Neural cell (in vitro differentiated cells): ENCODE measurements at regions not wholly inside any gene's neighbourhood (a gene's known extent, or its start where the extent isn't known, plus 50 kb on each side); places are given as distances from the start of the nearest gene placed in this dataset.
"Not testable (repeated sequence)": the region's sequence is repeated elsewhere in the genome, so short reads cannot be mapped to it uniquely, and the experiment has no call there.

Experiments
- H2AFZ ChIP-seq: fragments of 200-600, 300-800 bp; sonication (generic), shearing (Covaris generic); 2 replicates; pipeline ENCODE4 v1.6.0; 2014; ENCODE audit warnings: low read depth, mild to moderate bottlenecking, antibody characterized with exemption, low read length, moderate library complexity
- H3F3A ChIP-seq: fragments of 200-600 bp; shearing (Covaris generic); 2 replicates; pipeline ENCODE4 v1.6.1; 2016; ENCODE audit warnings: mild to moderate bottlenecking, moderate library complexity, mixed read lengths, antibody characterized with exemption, low read length; ENCODE audit not compliant: insufficient read depth, poor library complexity, severe bottlenecking
- H3K27ac ChIP-seq: fragments of 200-600, 300-800 bp; sonication (generic), shearing (Covaris generic); 2 replicates; pipeline ENCODE4 v1.5.1; 2014; ENCODE audit warnings: mild to moderate bottlenecking, low read length, moderate library complexity
- H3K27me3 ChIP-seq: fragments of 300-800, 200-600 bp; sonication (generic), shearing (Covaris generic); 2 replicates; pipeline ENCODE4 v1.6.0; 2014; ENCODE audit warnings: mild to moderate bottlenecking, low read depth, low read length, moderate library complexity; ENCODE audit not compliant: insufficient read depth
- H3K36me3 ChIP-seq: fragments of 300-800, 200-600 bp; sonication (generic), shearing (Covaris generic); 2 replicates; pipeline ENCODE4 v1.5.1; 2014; ENCODE audit warnings: mild to moderate bottlenecking, antibody characterized with exemption, low read length, moderate library complexity; ENCODE audit not compliant: insufficient read depth
- H3K4me2 ChIP-seq: fragments of 300-800, 200-600 bp; sonication (generic), shearing (Covaris generic); 2 replicates; pipeline ENCODE4 v1.6.0; 2014; ENCODE audit warnings: mild to moderate bottlenecking, low read length
- H3K4me3 ChIP-seq: fragments of 300-800, 200-600 bp; sonication (generic), shearing (Covaris generic); 2 replicates; pipeline ENCODE4 v1.5.1; 2014; ENCODE audit warnings: mild to moderate bottlenecking, low read length, moderate library complexity
- H3K79me2 ChIP-seq: fragments of 200-600 bp; shearing (Covaris generic); replicated peaks from 2 replicates; pipeline ENCODE4 v1.6.0; 2014; ENCODE audit warnings: mild to moderate bottlenecking, low read length, moderate library complexity; ENCODE audit not compliant: insufficient read depth
- H3K9ac ChIP-seq: fragments of 300-800, 200-600 bp; sonication (generic), shearing (Covaris generic); 2 replicates; pipeline ENCODE4 v1.6.1; 2016; ENCODE audit warnings: mild to moderate bottlenecking, low read length, mixed read lengths
- H3K9me2 ChIP-seq: fragments of 200-600 bp; shearing (Covaris generic); 2 replicates; pipeline ENCODE4 v1.6.1; 2016; ENCODE audit warnings: mild to moderate bottlenecking, low read length, mixed read lengths; ENCODE audit not compliant: insufficient read depth
- H3K9me3 ChIP-seq: fragments of 200-600, 300-800 bp; sonication (generic), shearing (Covaris generic); 2 replicates; pipeline ENCODE4 v1.6.1; 2016; ENCODE audit warnings: mild to moderate bottlenecking, mixed run types, low read length, moderate library complexity, mixed read lengths
- H4K20me1 ChIP-seq: fragments of 200-600 bp; shearing (Covaris generic); 2 replicates; pipeline ENCODE4 v1.6.1; 2016; ENCODE audit warnings: mild to moderate bottlenecking, mixed run types; ENCODE audit not compliant: insufficient read depth
- CTCF ChIP-seq: fragments of 450-650 bp; IDR thresholded peaks from 2 replicates; pipeline ENCODE4 v1.5.1; 2014; ENCODE audit warnings: antibody characterized with exemption, mild to moderate bottlenecking, moderate library complexity; ENCODE audit not compliant: poor library complexity, severe bottlenecking
- EP300 ChIP-seq: fragments of 450-650 bp; conservative IDR thresholded peaks from 2 replicates; pipeline ENCODE4 v1.6.1; 2014; ENCODE audit warnings: antibody characterized with exemption, mild to moderate bottlenecking, moderate library complexity; ENCODE audit not compliant: poor library complexity, severe bottlenecking
- EZH2 ChIP-seq: fragments of 200-600, 300-800 bp; shearing (Covaris generic), sonication (generic); IDR thresholded peaks from 2 replicates; pipeline ENCODE4 v1.6.1; 2014; ENCODE audit warnings: antibody characterized with exemption, low read length, borderline replicate concordance, mild to moderate bottlenecking; ENCODE audit not compliant: insufficient read depth, poor library complexity, severe bottlenecking
- MXI1 ChIP-seq: fragments of 450-650 bp; conservative IDR thresholded peaks from 2 replicates; pipeline ENCODE4 v1.6.1; 2014; ENCODE audit warnings: antibody characterized with exemption, mild to moderate bottlenecking; ENCODE audit not compliant: poor library complexity, severe bottlenecking
- POLR2AphosphoS5 ChIP-seq: IDR thresholded peaks from 2 replicates; pipeline ENCODE4 v1.6.1; 2012
- RAD21 ChIP-seq: fragments of 450-650 bp; conservative IDR thresholded peaks from 2 replicates; pipeline ENCODE4 v1.6.1; 2014; ENCODE audit warnings: antibody characterized with exemption, mild to moderate bottlenecking, moderate library complexity
- REST ChIP-seq: IDR thresholded peaks from 2 replicates; pipeline ENCODE4 v1.6.1; 2012; ENCODE audit warnings: borderline replicate concordance
- SMC3 ChIP-seq: fragments of 450-650 bp; conservative IDR thresholded peaks from 2 replicates; pipeline ENCODE4 v1.6.1; 2014; ENCODE audit warnings: antibody characterized with exemption, mild to moderate bottlenecking, moderate library complexity; ENCODE audit not compliant: poor library complexity
- TAF1 ChIP-seq: IDR thresholded peaks from 2 replicates; pipeline ENCODE4 v1.6.1; 2012; ENCODE audit warnings: low read depth

- TF ChIP-seq CTCF (no peak), RAD21 (no peak)
- Histone ChIP-seq H3K4me3 (no peak overlapping the region), H3K9me3 (peaks cover 2% of the 10 kb centered on the region), H3K4me2 (no peak overlapping the region), H3K79me2 (no peaks in the 10 kb centered on the region), H3K27me3 (no peaks in the 10 kb centered on the region), H2AFZ (no peak overlapping the region), H3K9me2 (no peaks in the 10 kb centered on the region), H3F3A (no peaks in the 10 kb centered on the region), H3K36me3 (no peaks in the 10 kb centered on the region), H3K9ac (no peak overlapping the region), H4K20me1 (no peaks in the 10 kb centered on the region), H3K27ac (no peak overlapping the region)
Measured at GRCh38 chr4:186845137-186845842, 121.6 kb upstream of the FAT1 start.

- no peaks in the 10 kb centered on the region for H4K20me1 ChIP-seq
- no peaks in the 10 kb centered on the region for H3K36me3 ChIP-seq
- no peaks in the 10 kb centered on the region for H3K9me2 ChIP-seq
- H3K79me2 ChIP-seq, result no peaks in the 10 kb centered on the region
- H3K9ac ChIP-seq, result no peak overlapping the region
- TF ChIP-seq RAD21 (no peak), MXI1 (no peak), CTCF (no peak), TAF1 (no peak), REST (no peak), SMC3 (no peak), EP300 (no peak), POLR2AphosphoS5 (no peak), EZH2 (no peak)
- peaks cover 2% of the 10 kb centered on the region for H3K9me3 ChIP-seq
- H3K4me3 ChIP-seq, result no peak overlapping the region
- no peak overlapping the region for H2AFZ ChIP-seq
- no peaks in the 10 kb centered on the region for H3F3A ChIP-seq
- H3K4me2 ChIP-seq, result no peak overlapping the region
- no peaks in the 10 kb centered on the region for H3K27me3 ChIP-seq
- no peak overlapping the region for H3K27ac ChIP-seq
Measured at GRCh38 chr4:186846426-186846825, 122.8 kb upstream of the FAT1 start.

GRCh38 chr4:186847429-186848131 lies 123.9 kb upstream of the FAT1 start:
- H3K79me2 ChIP-seq, H4K20me1 ChIP-seq, H3K27me3 ChIP-seq, H3F3A ChIP-seq, H3K9ac ChIP-seq, H3K4me3 ChIP-seq, H3K4me2 ChIP-seq, H2AFZ ChIP-seq, H3K27ac ChIP-seq, H3K9me2 ChIP-seq, H3K9me3 ChIP-seq, H3K36me3 ChIP-seq: not testable (repeated sequence)
